ENCODE measurements at regions not wholly inside any gene's neighbourhood (a gene's known extent, or its start where the extent isn't known, plus 50 kb on each side); places are given as distances from the start of the nearest gene placed in this dataset.
A peak's percentile ranks its signal among the peaks of the same experiment; 100 is the strongest.

DNA sequence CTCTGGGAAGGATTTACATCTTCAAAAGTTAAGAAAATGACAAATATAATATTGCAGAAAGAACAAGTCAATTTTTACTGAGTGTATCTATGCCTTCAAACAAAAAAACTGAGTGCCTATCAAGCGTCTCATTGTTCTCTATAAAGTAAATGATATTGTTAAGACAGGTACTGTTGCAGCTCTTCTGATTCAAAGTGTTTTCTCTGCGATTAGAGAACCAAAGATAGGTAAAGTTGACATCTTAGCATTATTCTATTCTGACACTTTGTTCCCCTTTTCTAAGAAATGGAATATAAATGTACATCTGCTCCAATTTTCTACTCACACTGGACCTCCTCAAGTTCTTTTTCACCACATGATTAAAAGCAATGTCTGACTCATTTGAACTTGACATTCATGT is 1317.7 kb downstream of the CDH11 start:
- ATAC-seq (no peak), DNase-seq (ENCODE audit: low read depth, low spot score) (no peak), FAIRE-seq (no peak)
- Histone ChIP-seq H3K4me1 (ENCODE audit: control insufficient read depth, insufficient read depth, low read length) (no peaks in the 10 kb centered on the region), H3K27ac (ENCODE audit: control insufficient read depth, insufficient read depth) (no peak overlapping the region), H3K4me3 (no peak overlapping the region), H3K9ac (ENCODE audit: control insufficient read depth, insufficient read depth, low read length) (no peak overlapping the region), H3K9me3 (replicated peaks; ENCODE audit: control insufficient read depth, insufficient read depth, low read length) (no peaks in the 10 kb centered on the region), H3K79me2 (ENCODE audit: control insufficient read depth, insufficient read depth, low read length) (no peaks in the 10 kb centered on the region), H2AFZ (ENCODE audit: control insufficient read depth, low read depth, low read length) (no peak overlapping the region), H4K20me1 (ENCODE audit: control insufficient read depth, insufficient read depth) (no peaks in the 10 kb centered on the region), H3K36me3 (ENCODE audit: control insufficient read depth in 2 of 2, insufficient read depth in 2 of 2, low read length in 1 of 2) (no peaks in the 10 kb centered on the region), H3K4me2 (ENCODE audit: control insufficient read depth, insufficient read depth) (no peak overlapping the region), H3K27me3 (replicated peaks in 1 of 2; ENCODE audit: control insufficient read depth in 2 of 2, insufficient read depth in 2 of 2, low read length in 1 of 2) (no peaks in the 10 kb centered on the region)
- no peak for TF ChIP-seq ASH2L (IDR thresholded peaks at IDR 0.05; ENCODE audit: borderline replicate concordance, low read depth)
- TF ChIP-seq PAX5 (IDR thresholded peaks at IDR 0.05; ENCODE audit: borderline replicate concordance, low read depth, low read length) = no peak
- TF ChIP-seq PKNOX1 (IDR thresholded peaks at IDR 0.05) = no peak
- TF ChIP-seq POLR2A (IDR thresholded peaks at IDR 0.05; ENCODE audit: low read depth, low read length) = no peak
- TF ChIP-seq RB1 (IDR thresholded peaks at IDR 0.05; ENCODE audit: borderline replicate concordance) = no peak
- TF ChIP-seq NFIC (IDR thresholded peaks at IDR 0.05; ENCODE audit: low read depth, low read length) = no peak
- intact Hi-C loops (cut with micrococcal nuclease; ENCODE audit: unreplicated experiment) (no loop called here), in situ Hi-C loops (cut with MboI) (no loop called here)
- ChIA-PET RAD21 (ENCODE audit: unreplicated experiment) (no interaction called here), SMC1A (ENCODE audit: uncharacterized antibody, unreplicated experiment) (no interaction called here), POLR2A (no interaction called here), CTCF (no interaction called here)
- no TSS peak for BruUV-seq (replicated peaks)
- 0% methylated on average over 2 of the region's 2 CpGs for WGBS (ENCODE audit: insufficient coverage, insufficient replicate concordance, low lambda C conversion rate, missing lambda C conversion rate)

DNA sequence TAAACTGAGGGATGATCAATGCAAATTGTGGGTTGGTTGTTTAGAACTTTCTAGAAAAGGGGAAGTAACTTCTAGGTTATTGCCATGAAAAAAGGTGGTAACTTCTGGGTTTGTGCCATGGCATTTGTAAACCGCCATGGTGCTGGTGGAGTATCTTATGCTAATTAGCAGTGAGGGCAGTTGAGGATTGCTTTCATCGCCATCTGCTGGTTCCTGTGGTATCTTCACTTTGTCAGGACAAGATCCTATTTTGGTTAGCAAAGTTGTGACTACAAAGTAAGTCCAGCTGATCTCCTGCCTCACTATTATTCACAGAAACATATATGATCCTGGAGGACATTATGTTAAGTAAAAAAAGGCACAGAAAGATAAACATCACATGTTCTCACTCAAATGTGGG is 1332.3 kb downstream of the CDH11 start:
- ATAC-seq = peak; percentile 34; the same call in 1 of the 3 replicates
- Histone ChIP-seq H3K4me2 (ENCODE audit: control insufficient read depth, insufficient read depth) (no peak overlapping the region), H3K79me2 (ENCODE audit: control insufficient read depth, insufficient read depth, low read length) (no peaks in the 10 kb centered on the region), H4K20me1 (ENCODE audit: control insufficient read depth, insufficient read depth) (no peaks in the 10 kb centered on the region), H3K4me3 (no peak overlapping the region), H3K9me3 (replicated peaks; ENCODE audit: control insufficient read depth, insufficient read depth, low read length) (no peaks in the 10 kb centered on the region), H3K27ac (ENCODE audit: control insufficient read depth, insufficient read depth) (no peak overlapping the region), H3K36me3 (ENCODE audit: control insufficient read depth in 2 of 2, insufficient read depth in 2 of 2, low read length in 1 of 2) (no peaks in the 10 kb centered on the region), H3K9ac (ENCODE audit: control insufficient read depth, insufficient read depth, low read length) (no peak overlapping the region), H3K27me3 (replicated peaks in 1 of 2; ENCODE audit: control insufficient read depth in 2 of 2, insufficient read depth in 2 of 2, low read length in 1 of 2) (no peaks in the 10 kb centered on the region), H3K4me1 (ENCODE audit: control insufficient read depth, insufficient read depth, low read length) (no peaks in the 10 kb centered on the region), H2AFZ (ENCODE audit: control insufficient read depth, low read depth, low read length) (no peak overlapping the region)
- ChIA-PET SMC1A (ENCODE audit: uncharacterized antibody, unreplicated experiment) (no interaction called here), POLR2A (no interaction called here), RAD21 (ENCODE audit: unreplicated experiment) (no interaction called here), CTCF (no interaction called here)
- WGBS (ENCODE audit: insufficient coverage, insufficient replicate concordance, low lambda C conversion rate, missing lambda C conversion rate) = 3% methylated on average over 2 of the region's 2 CpGs
- DNase-seq (ENCODE audit: low read depth, low spot score) = no peak
- TF ChIP-seq MTA2 (IDR thresholded peaks at IDR 0.05; ENCODE audit: low read depth) (no peak), BMI1 (IDR thresholded peaks at IDR 0.05; ENCODE audit: borderline replicate concordance) (no peak)
- BruUV-seq (replicated peaks) = no TSS peak
- in situ Hi-C loops (cut with MboI) (no loop called here), intact Hi-C loops (cut with micrococcal nuclease; ENCODE audit: unreplicated experiment) (loop anchor here (5.0 kb wide), 1 partner anchor 427 kb away; no protein-coding TSS in a partner anchor)
- FAIRE-seq = no peak
